ENCODE measurements at regions not wholly inside any gene's neighbourhood (a gene's known extent, or its start where the extent isn't known, plus 50 kb on each side); places are given as distances from the start of the nearest gene placed in this dataset.
"Not testable (repeated sequence)": the region's sequence is repeated elsewhere in the genome, so short reads cannot be mapped to it uniquely, and the experiment has no call there.

DNA sequence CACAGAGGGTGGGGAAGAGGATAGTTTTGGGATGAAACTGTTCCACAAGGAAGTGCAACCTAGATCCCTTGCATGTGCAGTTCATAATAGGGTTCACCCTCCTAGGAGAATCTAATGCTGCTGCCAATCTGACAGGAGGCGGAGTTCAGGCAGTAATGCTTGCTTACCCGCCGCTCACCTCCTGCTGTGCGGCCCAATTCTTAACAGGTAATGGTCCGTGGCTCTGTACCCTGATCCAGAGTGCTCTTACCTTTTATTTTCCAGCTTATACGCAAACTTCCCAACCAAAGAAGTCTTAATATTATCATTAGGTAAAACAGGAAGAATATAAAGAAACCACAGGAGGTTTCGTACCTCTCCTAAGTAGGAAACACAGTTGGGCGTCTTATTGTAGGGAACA, 82.7 kb upstream of the CD302 start:
- no peaks in the 10 kb centered on the region for H3K9me3 Mint-ChIP-seq (ENCODE audit: insufficient read depth)
- ChIA-PET POLR2A (no interaction called here), CTCF (no interaction called here)
- peaks cover 54% of the 10 kb centered on the region for H3K36me3 Mint-ChIP-seq (ENCODE audit: low read depth)
- H3K27ac Mint-ChIP-seq: no peak overlapping the region
- ATAC-seq: no peak
- H3K27me3 Mint-ChIP-seq (ENCODE audit: low read depth): no peaks in the 10 kb centered on the region
- no peak overlapping the region for H3K4me3 Mint-ChIP-seq
- H3K4me1 Mint-ChIP-seq (ENCODE audit: low read depth): no peaks in the 10 kb centered on the region
- DNase-seq: no peak

DNA sequence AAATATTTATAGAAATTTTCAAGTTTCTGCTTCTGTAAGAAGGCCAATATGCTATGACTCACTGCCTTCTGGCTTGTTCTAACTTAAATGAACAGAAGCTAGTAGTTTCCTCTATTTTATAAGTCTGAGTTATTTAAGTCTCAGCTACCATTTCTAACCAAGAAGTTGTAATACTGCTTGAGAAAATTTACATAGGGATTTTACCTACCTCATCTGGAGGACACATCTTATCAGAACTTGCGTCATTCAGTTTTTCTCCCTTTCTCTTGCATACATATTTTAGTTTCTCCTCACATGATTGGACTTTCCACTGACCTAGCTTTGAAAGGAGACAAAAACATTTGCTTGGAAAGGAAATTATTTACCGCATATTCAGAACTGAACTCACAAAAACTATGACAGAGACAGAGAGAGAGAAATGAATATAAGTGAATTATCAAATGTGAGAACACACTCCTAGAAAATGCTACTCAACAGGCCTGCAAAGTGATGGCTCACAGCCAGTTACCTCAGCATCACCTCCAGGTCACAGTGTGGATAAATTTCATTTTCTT, 81.1 kb upstream of the CD302 start:
- POLR2A ChIA-PET: no interaction called here
- Mint-ChIP-seq H3K27ac (no peak overlapping the region), H3K4me3 (no peak overlapping the region), H3K9me3 (ENCODE audit: insufficient read depth) (no peaks in the 10 kb centered on the region), H3K36me3 (ENCODE audit: low read depth) (peaks cover 55% of the 10 kb centered on the region), H3K27me3 (ENCODE audit: low read depth) (no peaks in the 10 kb centered on the region), H3K4me1 (ENCODE audit: low read depth) (no peaks in the 10 kb centered on the region)
- no peak for ATAC-seq
- CTCF ChIA-PET: no interaction called here
- no peak for DNase-seq

DNA sequence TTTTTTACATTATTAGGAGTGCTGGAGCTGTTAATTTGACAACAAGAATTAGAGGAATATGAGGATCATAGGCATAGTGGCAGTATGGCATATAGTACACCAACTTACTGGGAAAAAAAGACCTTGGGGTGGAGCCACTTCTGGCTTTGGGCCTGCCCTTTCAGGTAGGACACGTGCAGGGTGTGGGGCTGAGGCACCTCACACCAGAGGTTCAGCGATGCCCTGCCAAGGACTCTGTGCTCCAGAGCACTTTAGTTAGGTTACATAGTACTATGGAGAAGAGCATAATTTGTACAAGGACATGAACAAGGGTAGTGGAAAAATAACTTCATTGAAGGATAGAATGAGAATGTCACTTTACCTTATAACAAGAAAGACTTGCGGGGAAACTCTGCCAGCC, 77.1 kb upstream of the CD302 start:
- H3K36me3 Mint-ChIP-seq (ENCODE audit: low read depth): peaks cover 48% of the 10 kb centered on the region
- H3K4me1 Mint-ChIP-seq (ENCODE audit: low read depth): no peaks in the 10 kb centered on the region
- ChIA-PET CTCF (interaction anchor here (1.1 kb wide), 1 partner anchor 47 kb away, joined by 4 read pairs; no protein-coding TSS in a partner anchor), POLR2A (no interaction called here)
- H3K27me3 Mint-ChIP-seq (ENCODE audit: low read depth): no peaks in the 10 kb centered on the region
- ATAC-seq (peak; percentile 46), DNase-seq (peak; percentile 25)
- no peaks in the 10 kb centered on the region for H3K9me3 Mint-ChIP-seq (ENCODE audit: insufficient read depth)
- H3K27ac Mint-ChIP-seq: no peak overlapping the region
- no peak overlapping the region for H3K4me3 Mint-ChIP-seq

DNA sequence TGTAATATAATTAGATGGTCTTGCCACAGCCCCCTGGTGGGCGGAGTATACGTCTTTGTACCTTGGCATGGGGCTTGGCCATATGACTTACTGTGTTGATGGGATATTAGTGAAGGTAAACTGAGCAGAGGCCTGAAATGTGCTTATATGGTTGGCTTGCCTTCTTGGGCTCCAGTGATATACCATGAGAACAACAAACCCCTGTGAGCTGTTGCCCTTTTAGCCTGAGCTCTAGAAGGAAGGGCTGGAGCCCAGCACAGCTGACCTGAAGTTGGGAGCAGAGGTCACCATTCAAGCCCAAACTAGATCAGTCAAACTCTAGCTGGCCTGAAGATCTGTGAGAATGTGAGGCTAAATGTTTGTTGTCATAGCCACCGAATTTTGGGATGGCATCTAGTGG, 75.2 kb upstream of the CD302 start:
- no peak overlapping the region for H3K4me3 Mint-ChIP-seq
- no peaks in the 10 kb centered on the region for H3K9me3 Mint-ChIP-seq (ENCODE audit: insufficient read depth)
- ChIA-PET POLR2A (interaction anchor here (0.8 kb wide), 1 partner anchor 161 kb away, joined by 4 read pairs; the partner anchor contains the start of gene MARCHF7), CTCF (no interaction called here)
- H3K27me3 Mint-ChIP-seq (ENCODE audit: low read depth): no peaks in the 10 kb centered on the region
- DNase-seq: peak; percentile 24
- no peak overlapping the region for H3K27ac Mint-ChIP-seq
- peak; percentile 63 for ATAC-seq
- H3K4me1 Mint-ChIP-seq (ENCODE audit: low read depth): no peaks in the 10 kb centered on the region
- H3K36me3 Mint-ChIP-seq (ENCODE audit: low read depth): peaks cover 44% of the 10 kb centered on the region

DNA sequence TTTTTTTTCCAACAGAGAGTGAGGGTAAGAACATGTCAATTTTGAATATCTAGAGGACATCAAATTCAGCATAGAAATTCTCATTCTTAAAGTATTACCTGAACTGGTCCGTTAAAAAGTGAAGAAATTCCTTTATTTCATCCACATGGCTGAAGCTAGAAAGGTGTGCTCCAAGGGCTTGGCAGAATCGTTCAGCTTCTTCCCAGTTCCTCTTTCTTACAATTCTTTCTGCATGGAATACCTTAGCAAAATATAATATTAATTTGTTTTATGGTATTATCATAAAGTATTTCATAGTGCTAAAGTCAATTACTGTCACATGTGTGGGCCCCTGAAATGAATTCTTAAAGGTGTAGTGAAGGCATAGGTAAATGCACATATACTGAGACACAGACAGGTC, 74.3 kb upstream of the CD302 start:
- no peak overlapping the region for H3K4me3 Mint-ChIP-seq
- H3K27ac Mint-ChIP-seq: no peak overlapping the region
- no peaks in the 10 kb centered on the region for H3K27me3 Mint-ChIP-seq (ENCODE audit: low read depth)
- POLR2A ChIA-PET: no interaction called here
- peaks cover 46% of the 10 kb centered on the region for H3K36me3 Mint-ChIP-seq (ENCODE audit: low read depth)
- no peak for DNase-seq
- no peak for ATAC-seq
- no peaks in the 10 kb centered on the region for H3K4me1 Mint-ChIP-seq (ENCODE audit: low read depth)
- H3K9me3 Mint-ChIP-seq (ENCODE audit: insufficient read depth): no peaks in the 10 kb centered on the region
- CTCF ChIA-PET: no interaction called here

DNA sequence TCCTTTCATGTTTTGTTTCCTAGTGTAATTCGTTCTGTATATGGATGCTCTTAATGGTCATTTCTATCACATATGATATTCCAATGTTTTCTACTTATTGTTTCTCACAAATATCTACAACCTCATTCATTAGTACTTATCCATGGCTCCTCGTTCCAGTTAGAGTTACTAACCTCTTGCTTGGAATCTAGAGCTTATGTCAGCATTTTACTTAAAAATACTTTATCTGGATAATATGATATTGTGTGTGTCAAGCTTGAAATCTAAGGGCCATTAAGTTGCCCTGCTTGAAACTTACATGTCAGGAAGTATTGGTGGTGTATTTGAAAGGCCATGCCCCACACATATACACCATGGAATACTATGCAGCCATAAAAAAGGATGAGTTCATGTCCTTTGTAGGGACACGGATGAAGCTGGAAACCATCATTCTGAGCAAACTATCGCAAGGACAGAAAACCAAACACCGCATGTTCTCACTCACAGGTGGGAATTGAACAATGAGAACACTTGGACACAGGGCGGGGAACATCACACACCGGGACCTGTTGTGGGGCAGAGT, 70.7 kb upstream of the CD302 start:
- H3K4me1 Mint-ChIP-seq (ENCODE audit: low read depth); H3K9me3 Mint-ChIP-seq (ENCODE audit: insufficient read depth); H3K27ac Mint-ChIP-seq; POLR2A ChIA-PET; ATAC-seq; DNase-seq; CTCF ChIA-PET; H3K27me3 Mint-ChIP-seq (ENCODE audit: low read depth); H3K4me3 Mint-ChIP-seq: not testable (repeated sequence)
- peaks cover 50% of the 10 kb centered on the region for H3K36me3 Mint-ChIP-seq (ENCODE audit: low read depth)

DNA sequence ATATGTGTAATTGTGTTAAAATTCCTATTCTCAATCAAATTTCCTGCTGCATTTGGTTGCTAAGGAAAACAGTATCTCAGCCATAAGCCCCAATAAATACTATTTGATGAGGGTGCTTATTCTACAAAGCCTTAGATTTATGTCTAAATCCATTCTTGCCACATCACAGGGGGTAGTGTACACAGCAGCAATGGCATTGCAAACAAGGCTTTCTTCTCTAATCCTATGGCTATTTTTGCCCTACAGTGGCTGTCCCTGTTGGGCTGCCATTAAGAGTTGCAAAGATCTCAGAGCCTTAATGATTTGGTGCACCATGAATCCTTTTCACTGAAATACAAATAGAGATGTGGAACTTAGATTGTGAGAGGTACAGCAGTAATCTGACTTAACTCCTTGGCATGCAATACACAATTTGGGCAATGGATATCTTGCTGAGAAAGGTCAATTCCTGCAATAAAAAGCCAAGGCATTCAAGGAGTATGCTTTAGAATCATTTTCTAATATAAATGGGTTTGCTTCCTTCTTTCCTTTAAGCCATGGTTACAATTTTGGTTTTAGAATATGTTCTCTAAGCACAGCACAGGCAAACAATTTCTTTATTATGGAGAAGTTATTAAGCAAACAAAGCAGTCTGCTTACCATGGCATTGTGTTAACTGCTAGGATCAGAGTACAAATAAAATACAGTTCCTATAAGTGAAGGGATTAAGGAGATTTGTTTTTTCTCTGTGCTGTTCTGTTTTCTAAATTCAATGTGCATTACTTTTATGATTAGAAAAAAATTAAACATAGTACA, 69.8 kb upstream of the CD302 start:
- no peaks in the 10 kb centered on the region for H3K4me1 Mint-ChIP-seq (ENCODE audit: low read depth)
- H3K27ac Mint-ChIP-seq: no peak overlapping the region
- no peak overlapping the region for H3K4me3 Mint-ChIP-seq
- ChIA-PET CTCF (no interaction called here), POLR2A (no interaction called here)
- H3K36me3 Mint-ChIP-seq (ENCODE audit: low read depth): peaks cover 53% of the 10 kb centered on the region
- H3K9me3 Mint-ChIP-seq (ENCODE audit: insufficient read depth): no peaks in the 10 kb centered on the region
- ATAC-seq (no peak), DNase-seq (no peak)
- H3K27me3 Mint-ChIP-seq (ENCODE audit: low read depth): no peaks in the 10 kb centered on the region

DNA sequence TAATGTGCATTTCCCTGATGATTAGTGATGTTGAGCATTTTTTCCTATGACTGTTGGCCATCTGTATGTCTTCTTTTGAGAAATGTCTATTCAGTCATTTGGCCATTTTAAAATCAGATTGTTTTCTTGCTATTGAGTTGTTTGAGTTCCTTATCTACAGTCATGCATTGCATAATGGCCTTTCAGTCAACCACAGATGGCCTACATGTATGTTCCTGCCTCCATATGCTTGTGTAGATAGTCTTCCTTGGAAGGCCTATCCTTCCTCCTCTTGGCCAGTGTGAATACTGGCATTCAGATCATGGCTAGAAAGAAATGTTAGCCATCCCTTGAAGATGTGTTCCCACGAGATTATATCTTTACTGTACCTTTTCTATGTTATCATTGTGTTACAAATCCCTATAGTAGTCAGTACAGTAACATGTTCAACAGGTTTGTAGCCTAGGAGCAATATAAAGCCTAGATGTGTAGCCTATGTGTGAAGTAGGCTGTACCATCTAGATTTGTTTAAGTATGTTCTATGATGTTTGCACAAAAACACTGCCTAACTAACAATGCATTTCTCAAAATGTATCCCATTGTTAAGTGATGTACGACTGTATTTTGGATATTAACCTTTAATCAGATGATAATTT, 65.6 kb upstream of the CD302 start:
- no peaks in the 10 kb centered on the region for H3K27me3 Mint-ChIP-seq (ENCODE audit: low read depth)
- no peaks in the 10 kb centered on the region for H3K9me3 Mint-ChIP-seq (ENCODE audit: insufficient read depth)
- ChIA-PET POLR2A (no interaction called here), CTCF (no interaction called here)
- no peak overlapping the region for H3K27ac Mint-ChIP-seq
- peaks cover 58% of the 10 kb centered on the region for H3K36me3 Mint-ChIP-seq (ENCODE audit: low read depth)
- H3K4me3 Mint-ChIP-seq: no peak overlapping the region
- ATAC-seq (no peak), DNase-seq (no peak)
- no peaks in the 10 kb centered on the region for H3K4me1 Mint-ChIP-seq (ENCODE audit: low read depth)

DNA sequence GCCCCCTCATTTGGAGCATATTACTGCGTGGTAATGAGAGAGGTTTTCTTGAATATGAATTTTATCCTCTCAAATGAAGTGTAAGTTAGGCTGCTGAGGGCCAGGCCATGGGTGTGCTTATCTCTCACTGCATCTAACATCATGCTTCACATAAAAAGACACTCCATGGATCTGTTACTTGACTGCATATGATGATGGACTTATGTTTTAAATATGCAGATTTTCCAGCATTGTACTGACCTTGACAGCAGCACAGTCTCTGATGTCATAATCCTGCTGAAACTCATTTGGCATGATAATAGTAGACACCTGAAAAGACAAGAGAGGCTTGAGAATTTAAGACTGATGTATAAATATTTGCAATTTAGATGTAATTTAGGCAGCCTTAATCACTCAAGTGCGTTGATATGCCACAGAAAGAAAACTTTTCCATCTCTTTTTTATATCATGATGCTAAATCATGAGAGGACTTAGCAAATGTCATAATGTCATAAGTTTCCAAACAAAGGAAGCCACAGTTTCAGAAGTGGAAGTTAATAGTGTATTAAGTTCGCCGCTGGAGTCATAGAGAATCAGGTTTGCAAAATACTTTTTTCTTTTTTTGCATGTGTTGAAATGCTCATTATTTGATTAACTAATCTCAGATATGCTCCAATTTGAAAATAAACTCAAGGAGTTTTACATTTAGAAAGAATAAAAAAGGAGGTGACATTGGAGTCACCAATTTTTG, 62.7 kb upstream of the CD302 start:
- H3K27ac Mint-ChIP-seq: no peak overlapping the region
- no peaks in the 10 kb centered on the region for H3K27me3 Mint-ChIP-seq (ENCODE audit: low read depth)
- peaks cover 45% of the 10 kb centered on the region for H3K36me3 Mint-ChIP-seq (ENCODE audit: low read depth)

DNA sequence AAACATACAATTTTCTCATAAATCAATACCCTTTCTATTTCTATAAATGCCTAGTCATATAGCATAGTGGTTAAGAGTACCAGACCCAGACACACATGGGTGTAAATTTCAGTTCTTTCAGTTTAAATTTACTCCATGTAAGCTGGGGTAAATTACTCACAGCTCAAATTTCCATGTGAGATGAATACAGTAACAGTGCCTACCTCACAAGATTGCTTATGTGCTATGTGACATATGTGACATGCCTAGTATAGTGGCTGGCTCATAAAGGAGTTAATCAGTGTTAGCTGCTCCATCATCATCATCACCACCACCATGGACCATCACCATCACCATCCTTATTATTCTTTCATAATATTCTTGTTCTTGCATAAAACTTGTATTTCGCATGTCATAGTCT, 61.6 kb upstream of the CD302 start:
- Mint-ChIP-seq H3K36me3 (ENCODE audit: low read depth) (peaks cover 40% of the 10 kb centered on the region), H3K27ac (no peak overlapping the region), H3K4me1 (ENCODE audit: low read depth) (no peaks in the 10 kb centered on the region), H3K4me3 (no peak overlapping the region), H3K9me3 (ENCODE audit: insufficient read depth) (no peaks in the 10 kb centered on the region), H3K27me3 (ENCODE audit: low read depth) (no peaks in the 10 kb centered on the region)
- ChIA-PET CTCF (no interaction called here), POLR2A (no interaction called here)
- ATAC-seq (no peak), DNase-seq (no peak)

More for the DNA sequence above, 62.7 kb upstream of the CD302 start:
- CTCF ChIA-PET: no interaction called here
- no peaks in the 10 kb centered on the region for H3K9me3 Mint-ChIP-seq (ENCODE audit: insufficient read depth)
- POLR2A ChIA-PET: no interaction called here
- ATAC-seq (no peak), DNase-seq (no peak)
- no peaks in the 10 kb centered on the region for H3K4me1 Mint-ChIP-seq (ENCODE audit: low read depth)
- H3K4me3 Mint-ChIP-seq: no peak overlapping the region

DNA sequence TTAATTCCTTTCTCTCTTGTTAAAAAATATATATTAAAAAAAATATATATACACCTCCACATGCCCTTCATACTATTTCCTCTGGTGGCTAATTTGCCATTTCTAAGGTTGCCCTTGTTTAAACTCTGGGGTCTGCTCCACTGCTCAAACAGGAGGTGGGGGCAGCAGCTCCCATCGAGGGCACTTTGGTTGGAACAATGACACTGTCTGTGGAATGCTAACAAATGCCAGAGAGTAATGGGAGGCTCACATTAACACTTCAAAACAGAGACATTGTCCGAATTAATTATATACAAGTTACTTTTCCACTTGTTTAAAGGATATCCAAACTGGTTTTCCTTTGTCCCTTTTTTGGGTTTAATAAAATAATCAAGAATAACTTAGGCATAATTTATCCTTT, 58.8 kb upstream of the CD302 start:
- ATAC-seq (no peak), DNase-seq (no peak)
- no peaks in the 10 kb centered on the region for H3K27me3 Mint-ChIP-seq (ENCODE audit: low read depth)
- H3K36me3 Mint-ChIP-seq (ENCODE audit: low read depth): peaks cover 34% of the 10 kb centered on the region
- H3K27ac Mint-ChIP-seq: no peak overlapping the region
- H3K4me3 Mint-ChIP-seq: no peak overlapping the region
- CTCF ChIA-PET: no interaction called here
- no peaks in the 10 kb centered on the region for H3K4me1 Mint-ChIP-seq (ENCODE audit: low read depth)
- POLR2A ChIA-PET: no interaction called here
- H3K9me3 Mint-ChIP-seq (ENCODE audit: insufficient read depth): no peaks in the 10 kb centered on the region

DNA sequence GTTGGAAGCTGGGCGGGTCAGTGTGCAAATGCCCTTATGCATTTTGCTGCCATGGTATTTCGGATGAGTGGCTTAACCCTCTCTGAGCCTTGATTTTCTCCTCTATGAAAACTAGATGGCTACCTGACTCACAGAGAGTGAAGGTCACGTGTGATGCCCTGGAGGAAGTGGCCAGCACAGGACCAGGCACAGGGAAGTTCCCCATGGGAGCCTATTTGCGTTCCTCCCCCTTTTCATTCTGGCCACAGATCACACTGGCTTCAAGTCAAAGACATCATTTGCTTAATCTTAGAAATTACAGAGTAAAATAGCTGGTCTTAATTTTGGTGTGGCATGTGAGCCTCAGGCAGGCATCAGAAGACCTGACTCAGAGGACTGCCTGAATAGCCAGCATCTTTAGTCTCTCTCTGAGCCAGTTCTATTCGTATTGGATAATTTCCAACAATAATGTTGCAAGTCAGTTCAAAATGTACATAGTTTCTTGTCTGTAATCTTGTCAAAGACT, 57.6 kb upstream of the CD302 start:
- H3K9me3 Mint-ChIP-seq (ENCODE audit: insufficient read depth): no peaks in the 10 kb centered on the region
- ATAC-seq: no peak
- no peak overlapping the region for H3K4me3 Mint-ChIP-seq
- ChIA-PET POLR2A (interaction anchor here (0.9 kb wide), 1 partner anchor 584 kb away, joined by 3 read pairs; no protein-coding TSS in a partner anchor), CTCF (no interaction called here)
- H3K4me1 Mint-ChIP-seq (ENCODE audit: low read depth): no peaks in the 10 kb centered on the region
- no peak for DNase-seq
- H3K36me3 Mint-ChIP-seq (ENCODE audit: low read depth): peaks cover 39% of the 10 kb centered on the region
- no peaks in the 10 kb centered on the region for H3K27me3 Mint-ChIP-seq (ENCODE audit: low read depth)
- no peak overlapping the region for H3K27ac Mint-ChIP-seq
